GM06990 (cell line): ENCODE measurements at regions not wholly inside any gene's neighbourhood (a gene's known extent, or its start where the extent isn't known, plus 50 kb on each side); places are given as distances from the start of the nearest gene placed in this dataset.

Source experiments
- DNase-seq: peaks from one replicate; pipeline ENCODE4 v3.0.0-alpha.2; 2011; ENCODE audit not compliant: insufficient read length; ENCODE audit errors: extremely low read depth
- H3K27me3 ChIP-seq: replicated peaks from 2 replicates; pipeline ENCODE4 v1.6.0; 2011; ENCODE audit warnings: low read length; ENCODE audit not compliant: control insufficient read depth, insufficient read depth
- H3K36me3 ChIP-seq: 2 replicates; pipeline ENCODE4 v1.5.1; 2011; ENCODE audit warnings: low read length; ENCODE audit not compliant: control insufficient read depth, insufficient read depth
- H3K4me3 ChIP-seq: replicated peaks from 2 replicates; pipeline ENCODE4 v1.5.1; 2011; ENCODE audit warnings: low read depth, mild to moderate bottlenecking, control low read depth, low read length
- TF ChIP-seq, protein P1 (sequence below): IDR thresholded peaks from 2 replicates; pipeline ENCODE4 v1.5.1; 2011; ENCODE audit warnings: low read length, control low read depth, mild to moderate bottlenecking, inconsistent platforms; ENCODE audit not compliant: insufficient read depth, poor library complexity, severe bottlenecking

DNA sequence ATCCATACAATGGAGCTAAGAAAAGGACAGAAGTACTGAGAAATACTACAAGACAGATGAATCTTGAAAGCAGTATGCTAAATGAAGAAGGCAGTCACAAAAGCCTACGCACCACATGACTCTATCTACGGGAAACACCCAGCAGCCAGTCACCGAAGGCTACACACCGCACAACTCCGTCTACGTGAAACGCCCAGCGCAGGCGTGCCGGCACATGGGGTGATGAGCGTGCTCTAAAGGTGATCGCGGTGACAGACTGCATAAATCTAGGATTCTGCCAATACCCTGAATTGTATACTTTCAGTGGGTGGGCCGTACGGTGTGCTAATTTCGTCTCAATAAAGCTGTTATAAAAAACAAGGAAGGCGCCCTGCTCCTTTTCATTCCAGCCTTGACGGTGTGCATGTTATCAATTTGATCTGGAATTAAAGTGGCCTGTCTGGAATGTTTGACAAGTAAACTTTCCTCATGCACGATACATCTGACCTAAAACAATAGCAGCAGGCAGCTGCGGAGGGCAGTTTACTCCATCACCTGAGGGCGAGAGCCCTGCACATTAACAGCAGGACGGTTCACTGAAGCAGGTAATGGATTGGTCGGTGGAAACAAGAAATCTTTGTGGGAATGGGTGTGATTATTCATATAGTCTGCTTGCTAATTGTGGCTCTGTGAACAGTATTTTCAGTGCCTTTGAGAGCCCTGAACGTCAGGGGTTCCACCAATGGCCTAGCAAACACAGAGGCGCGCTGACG, 86.2 kb upstream of the SALL3 start:
- no peaks in the 10 kb centered on the region for H3K36me3 ChIP-seq
- TF ChIP-seq, protein P1, sequence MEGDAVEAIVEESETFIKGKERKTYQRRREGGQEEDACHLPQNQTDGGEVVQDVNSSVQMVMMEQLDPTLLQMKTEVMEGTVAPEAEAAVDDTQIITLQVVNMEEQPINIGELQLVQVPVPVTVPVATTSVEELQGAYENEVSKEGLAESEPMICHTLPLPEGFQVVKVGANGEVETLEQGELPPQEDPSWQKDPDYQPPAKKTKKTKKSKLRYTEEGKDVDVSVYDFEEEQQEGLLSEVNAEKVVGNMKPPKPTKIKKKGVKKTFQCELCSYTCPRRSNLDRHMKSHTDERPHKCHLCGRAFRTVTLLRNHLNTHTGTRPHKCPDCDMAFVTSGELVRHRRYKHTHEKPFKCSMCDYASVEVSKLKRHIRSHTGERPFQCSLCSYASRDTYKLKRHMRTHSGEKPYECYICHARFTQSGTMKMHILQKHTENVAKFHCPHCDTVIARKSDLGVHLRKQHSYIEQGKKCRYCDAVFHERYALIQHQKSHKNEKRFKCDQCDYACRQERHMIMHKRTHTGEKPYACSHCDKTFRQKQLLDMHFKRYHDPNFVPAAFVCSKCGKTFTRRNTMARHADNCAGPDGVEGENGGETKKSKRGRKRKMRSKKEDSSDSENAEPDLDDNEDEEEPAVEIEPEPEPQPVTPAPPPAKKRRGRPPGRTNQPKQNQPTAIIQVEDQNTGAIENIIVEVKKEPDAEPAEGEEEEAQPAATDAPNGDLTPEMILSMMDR: no peak
- no peak for DNase-seq
- no peak overlapping the region for H3K4me3 ChIP-seq
- H3K27me3 ChIP-seq: no peaks in the 10 kb centered on the region

DNA sequence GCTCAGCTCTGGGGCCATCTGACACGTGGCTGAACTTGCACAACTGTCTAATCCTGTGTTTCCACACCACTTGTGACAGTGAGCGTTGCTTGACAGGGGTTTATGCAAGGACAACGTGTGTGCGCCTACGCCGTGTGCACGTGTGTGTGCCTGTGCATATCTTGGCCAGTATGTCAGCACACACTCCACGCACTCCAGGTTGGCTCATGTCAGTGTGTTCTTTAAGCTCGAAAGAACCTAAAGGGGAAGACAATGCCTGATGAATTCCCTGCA, 85.6 kb upstream of the SALL3 start:
- no peaks in the 10 kb centered on the region for H3K36me3 ChIP-seq
- H3K27me3 ChIP-seq: no peaks in the 10 kb centered on the region
- DNase-seq: no peak
- no peak overlapping the region for H3K4me3 ChIP-seq
- TF ChIP-seq, protein P1: no peak

DNA sequence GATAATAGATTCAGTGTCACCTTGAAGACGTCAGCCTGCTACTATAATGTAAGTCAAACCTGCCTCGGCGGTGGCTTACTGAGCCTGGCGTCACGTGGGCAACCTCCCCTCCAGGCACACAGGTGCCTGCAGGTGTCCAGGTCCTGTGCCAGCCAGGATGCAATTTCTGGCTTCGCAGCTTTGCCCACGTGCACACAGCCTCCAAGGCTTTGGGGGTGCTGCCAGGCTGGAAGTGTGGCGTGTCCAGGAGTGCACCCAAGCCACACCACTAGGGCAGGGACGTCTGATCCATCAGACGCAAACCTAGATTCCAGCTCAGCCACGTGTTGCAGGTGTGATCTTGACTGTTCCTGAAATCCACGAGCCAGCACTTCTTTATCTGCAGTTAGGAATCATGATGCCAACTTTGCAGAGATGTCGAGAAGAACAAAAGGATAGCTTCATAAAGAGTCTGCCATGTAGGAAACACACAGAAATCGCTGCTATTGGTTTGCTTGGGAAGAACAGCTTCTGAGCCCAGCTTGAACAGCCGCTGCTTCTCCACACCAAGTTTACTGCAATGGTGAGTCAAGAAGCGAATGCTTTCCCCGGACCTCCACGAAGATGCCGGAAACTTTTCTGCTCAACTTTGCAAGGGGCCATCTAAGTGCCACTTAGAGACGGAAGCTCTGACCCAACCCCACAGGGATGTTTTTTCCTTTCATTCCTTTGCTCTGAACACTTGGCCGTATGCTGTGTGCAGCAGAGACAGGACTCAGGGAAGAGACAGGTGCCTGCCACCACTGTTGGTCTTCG, 84.2 kb upstream of the SALL3 start:
- Histone ChIP-seq H3K36me3 (no peaks in the 10 kb centered on the region), H3K27me3 (no peaks in the 10 kb centered on the region), H3K4me3 (no peak overlapping the region)
- TF ChIP-seq, protein P1: no peak
- DNase-seq: no peak

DNA sequence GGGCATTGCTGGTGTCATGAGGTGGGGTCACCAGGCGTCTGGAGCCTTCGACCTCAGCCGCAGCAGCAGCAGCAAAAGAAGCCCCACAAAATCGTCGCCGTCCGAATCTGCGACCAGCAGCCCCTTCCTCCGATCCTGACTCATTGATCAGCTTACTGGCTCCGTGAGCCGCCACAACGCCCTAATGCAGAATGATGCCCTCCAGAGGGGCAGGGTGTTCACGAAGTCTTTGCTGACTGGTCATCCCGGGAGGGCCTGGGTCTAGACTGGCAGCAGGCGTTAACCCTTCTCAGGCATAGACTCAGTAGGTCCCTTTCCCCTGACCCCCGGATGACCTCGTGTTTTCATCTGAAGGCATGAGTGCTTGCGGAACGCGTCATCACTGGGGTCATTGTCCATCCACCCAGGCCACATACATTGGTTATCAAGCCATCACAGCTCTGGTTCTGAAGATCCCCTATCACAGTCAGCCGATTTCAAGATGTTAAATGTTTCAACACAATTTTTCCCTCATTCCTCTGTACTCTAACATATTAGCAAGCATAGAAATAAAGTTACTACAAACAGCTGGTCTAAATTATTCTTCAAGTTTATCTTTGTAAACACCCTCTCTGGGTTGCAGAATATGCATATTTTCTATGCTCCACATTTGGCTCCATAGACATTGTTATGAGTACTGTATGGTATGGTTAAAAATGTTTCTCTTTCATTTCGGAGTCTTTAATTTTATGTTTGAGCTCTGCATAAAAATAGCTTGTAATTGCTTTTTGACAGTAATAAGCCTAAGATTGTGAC, 83.3 kb upstream of the SALL3 start:
- TF ChIP-seq, protein P1: no peak
- Histone ChIP-seq H3K36me3 (no peaks in the 10 kb centered on the region), H3K4me3 (no peak overlapping the region), H3K27me3 (no peaks in the 10 kb centered on the region)
- no peak for DNase-seq

DNA sequence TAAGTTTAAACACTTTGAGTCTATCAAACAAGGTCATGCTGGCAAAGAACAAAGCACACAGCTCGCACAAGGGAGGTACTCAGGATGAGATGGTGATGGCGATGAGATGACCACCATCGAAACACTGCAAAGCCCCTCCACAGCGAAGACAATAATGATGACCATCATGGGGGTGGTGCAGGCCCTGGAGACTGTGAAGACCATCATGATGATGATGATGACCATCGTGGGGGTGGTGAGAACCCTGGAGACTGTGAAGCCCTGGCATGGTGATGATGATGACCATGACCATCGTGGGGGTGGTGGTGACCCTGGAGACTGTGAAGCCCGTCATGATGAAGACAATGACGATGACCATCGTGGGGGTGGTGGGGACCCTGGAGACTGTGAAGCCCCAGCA, 81.6 kb upstream of the SALL3 start:
- DNase-seq: no peak
- Histone ChIP-seq H3K27me3 (no peaks in the 10 kb centered on the region), H3K4me3 (no peak overlapping the region), H3K36me3 (no peaks in the 10 kb centered on the region)
- TF ChIP-seq, protein P1: no peak
